Hematopoietic multipotent progenitor cell treated with erythropoietin and hydrocortisone succinate and interleukin-3 and kit ligand, for 4 days (in vitro differentiated cells): ENCODE measurements at regions not wholly inside any gene's neighbourhood (a gene's known extent, or its start where the extent isn't known, plus 50 kb on each side); places are given as distances from the start of the nearest gene placed in this dataset.
"Not testable (repeated sequence)": the region's sequence is repeated elsewhere in the genome, so short reads cannot be mapped to it uniquely, and the experiment has no call there.

Experiments
- DNase-seq: peaks from one replicate; pipeline ENCODE4 v3.0.0-alpha.2; 2015

GRCh38 chr7:86592185-86592584 lies 51.5 kb upstream of the GRM3 start:
- DNase-seq: no peak

- DNase-seq: no peak
Measured at GRCh38 chr7:86574006-86574405, 69.7 kb upstream of the GRM3 start.

GRCh38 chr7:86558680-86559501 lies 84.8 kb upstream of the GRM3 start:
- no peak for DNase-seq

- no peak for DNase-seq
Measured at GRCh38 chr7:86534641-86535040, 109.1 kb upstream of the GRM3 start.

- no peak for DNase-seq
Measured at GRCh38 chr7:86504229-86504628, 139.5 kb upstream of the GRM3 start.

- no peak for DNase-seq
Measured at GRCh38 chr7:86499986-86500385, 143.7 kb upstream of the GRM3 start.

GRCh38 chr7:86485827-86486226 lies 157.9 kb upstream of the GRM3 start:
- no peak for DNase-seq

GRCh38 chr7:86479144-86479543 lies 164.6 kb upstream of the GRM3 start:
- no peak for DNase-seq

- no peak for DNase-seq
Measured at GRCh38 chr7:86477343-86477935, 166.3 kb upstream of the GRM3 start.

- DNase-seq: no peak
Measured at GRCh38 chr7:86470763-86471162, 172.9 kb upstream of the GRM3 start.

GRCh38 chr7:86469680-86470295 lies 173.9 kb upstream of the GRM3 start:
- peak; percentile 87 for DNase-seq

GRCh38 chr7:86454753-86455152 lies 189.0 kb upstream of the GRM3 start:
- DNase-seq: no peak

- no peak for DNase-seq
Measured at GRCh38 chr7:86453454-86453853, 190.3 kb upstream of the GRM3 start.

GRCh38 chr7:86448856-86449255 lies 194.9 kb upstream of the GRM3 start:
- no peak for DNase-seq

- no peak for DNase-seq
Measured at GRCh38 chr7:86445285-86445684, 198.4 kb upstream of the GRM3 start.

GRCh38 chr7:86444245-86444644 lies 199.5 kb upstream of the GRM3 start:
- DNase-seq: no peak

- DNase-seq: not testable (repeated sequence)
Measured at GRCh38 chr7:86440420-86440819, 203.3 kb upstream of the GRM3 start.

- DNase-seq: no peak
Measured at GRCh38 chr7:86437951-86438450, 205.7 kb upstream of the GRM3 start.

GRCh38 chr7:86431761-86432160 lies 211.9 kb upstream of the GRM3 start:
- no peak for DNase-seq

- DNase-seq: no peak
Measured at GRCh38 chr7:86411814-86412213, 231.9 kb upstream of the GRM3 start.

- DNase-seq: no peak
Measured at GRCh38 chr7:86407291-86407690, 236.4 kb upstream of the GRM3 start.

GRCh38 chr7:86391813-86392212 lies 251.9 kb upstream of the GRM3 start:
- DNase-seq: no peak

- not testable (repeated sequence) for DNase-seq
Measured at GRCh38 chr7:86375602-86376001, 268.1 kb upstream of the GRM3 start.

- no peak for DNase-seq
Measured at GRCh38 chr7:86372262-86372661, 271.4 kb upstream of the GRM3 start.
